ENCODE measurements at regions not wholly inside any gene's neighbourhood (a gene's known extent, or its start where the extent isn't known, plus 50 kb on each side); places are given as distances from the start of the nearest gene placed in this dataset.

- TF ChIP-seq CTCF (IDR thresholded peaks at IDR 0.05), result no peak
- TF ChIP-seq POLR2AphosphoS5 (IDR thresholded peaks at IDR 0.05), result no peak
- TF ChIP-seq POLR2A (IDR thresholded peaks at IDR 0.05; ENCODE audit: low read depth), result no peak
These were observed 108.7 kb upstream of the ITGB1 start for GRCh38 chr10:33066558-33067236.

Data from esophagus muscularis mucosa (tissue), 3 donors.